Thymus (tissue), 11 donors: ENCODE measurements at regions not wholly inside any gene's neighbourhood (a gene's known extent, or its start where the extent isn't known, plus 50 kb on each side); places are given as distances from the start of the nearest gene placed in this dataset.

Experiments
- DNase-seq, 9 donors: peaks; one replicate each; pipeline ENCODE4 v3.0.0-alpha.2; 2013; ENCODE audit warnings: low spot score in 9 of 9, low read depth in 6 of 9, missing footprints in 1 of 9
- H3K27ac ChIP-seq, 2 donors: one replicate each; pipeline ENCODE4 v1.5.1; 2013; ENCODE audit warnings: control low read depth in 1 of 2, low read depth in 1 of 2, low read length in 1 of 2, mild to moderate bottlenecking in 1 of 2, moderate library complexity in 1 of 2
- H3K27me3 ChIP-seq, 2 donors: one replicate each; pipeline ENCODE4 v1.5.1; 2013; ENCODE audit warnings: low read length in 1 of 2; ENCODE audit not compliant: control insufficient read depth in 2 of 2, insufficient read depth in 1 of 2
- H3K36me3 ChIP-seq, 2 donors: one replicate each; pipeline ENCODE4 v1.5.1; 2013; ENCODE audit warnings: low read length in 1 of 2, mild to moderate bottlenecking in 1 of 2, moderate library complexity in 1 of 2; ENCODE audit not compliant: control insufficient read depth in 2 of 2, insufficient read depth in 2 of 2
- H3K4me1 ChIP-seq, 2 donors: one replicate each; pipeline ENCODE4 v1.5.1; 2013; ENCODE audit warnings: low read length in 2 of 2; ENCODE audit not compliant: control insufficient read depth in 2 of 2, insufficient read depth in 2 of 2
- H3K4me3 ChIP-seq, 2 donors: one replicate each; pipeline ENCODE4 v1.5.1; 2013; ENCODE audit warnings: low read length in 2 of 2, control low read depth in 1 of 2, mild to moderate bottlenecking in 1 of 2
- H3K9me3 ChIP-seq, 2 donors: one replicate each; pipeline ENCODE4 v1.5.1; 2013; ENCODE audit warnings: low read length in 1 of 2, mild to moderate bottlenecking in 1 of 2; ENCODE audit not compliant: control insufficient read depth in 2 of 2, insufficient read depth in 1 of 2
- WGBS: extraction: QIAGEN DNeasy Blood & Tissue Kit; methylation state at CpG from one replicate; pipeline ENCODE4 v1.1.7; 2013; 5-methylcytosine and 5-hydroxymethylcytosine counted together
- donor health status: healthy.

GRCh38 chr2:175449616-175450015, 268.1 kb upstream of the ATP5MC3 start:
- no peak for DNase-seq
- no peaks in the 10 kb centered on the region for H3K27me3 ChIP-seq
- no peak overlapping the region for H3K27ac ChIP-seq
- no peaks in the 10 kb centered on the region for H3K4me1 ChIP-seq
- no peak overlapping the region for H3K4me3 ChIP-seq
- no peaks in the 10 kb centered on the region for H3K36me3 ChIP-seq
- H3K9me3 ChIP-seq = no peaks in the 10 kb centered on the region

DNA sequence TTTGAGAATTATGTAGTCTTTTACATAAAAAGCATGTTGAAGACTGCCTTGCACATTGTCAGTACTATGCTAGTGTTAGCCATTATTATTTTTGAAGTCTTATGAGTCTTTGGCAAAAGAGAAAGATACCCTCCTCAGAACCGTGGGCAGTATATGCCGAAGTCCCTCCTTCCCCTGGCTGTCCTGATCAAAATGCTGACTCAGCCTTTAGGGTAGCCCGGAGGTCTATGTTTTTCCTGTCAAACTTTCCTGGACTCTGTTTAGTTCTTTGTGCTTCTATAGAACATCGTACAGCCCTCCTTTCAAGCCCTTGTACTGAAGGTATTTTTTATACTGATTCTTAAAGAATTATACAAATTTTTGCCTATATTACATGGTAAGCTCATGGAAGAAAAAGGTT, 264.7 kb upstream of the ATP5MC3 start:
- H3K4me1 ChIP-seq = no peaks in the 10 kb centered on the region
- 88% methylated on average over 4 of the region's 4 CpGs for WGBS
- H3K9me3 ChIP-seq = no peaks in the 10 kb centered on the region
- H3K27me3 ChIP-seq = no peaks in the 10 kb centered on the region
- no peak overlapping the region for H3K4me3 ChIP-seq
- DNase-seq = no peak
- H3K36me3 ChIP-seq = no peaks in the 10 kb centered on the region
- no peak overlapping the region for H3K27ac ChIP-seq

DNA sequence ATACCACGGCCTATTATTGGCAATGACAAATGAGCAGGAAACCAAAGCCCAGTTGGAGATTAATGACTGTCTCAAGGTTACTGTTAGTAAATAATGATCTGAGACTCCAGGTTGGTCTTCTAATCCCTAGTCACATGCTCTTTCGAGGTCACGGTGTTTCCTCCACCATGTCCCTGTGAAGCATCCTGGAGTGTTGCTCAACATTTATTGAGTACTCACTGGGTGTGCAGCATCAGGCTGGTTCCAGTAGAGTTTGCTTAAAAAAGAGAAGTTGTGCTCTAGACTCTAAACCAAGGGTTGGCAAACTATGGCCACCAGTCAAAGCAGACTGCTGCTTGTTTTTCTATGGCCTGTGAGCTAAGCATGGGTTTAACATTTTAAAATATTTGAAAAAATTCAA, 263.8 kb upstream of the ATP5MC3 start:
- DNase-seq = no peak
- H3K27me3 ChIP-seq = peaks cover 0 to 3% of the 10 kb centered on the region in 2 donors
- no peak overlapping the region for H3K27ac ChIP-seq
- no peaks in the 10 kb centered on the region for H3K36me3 ChIP-seq
- H3K9me3 ChIP-seq = no peaks in the 10 kb centered on the region
- 83% methylated on average over 3 of the region's 3 CpGs for WGBS
- H3K4me3 ChIP-seq = no peak overlapping the region
- no peaks in the 10 kb centered on the region for H3K4me1 ChIP-seq

- Histone ChIP-seq H3K36me3 (no peaks in the 10 kb centered on the region), H3K27ac (no peak overlapping the region), H3K4me1 (no peaks in the 10 kb centered on the region), H3K9me3 (no peaks in the 10 kb centered on the region), H3K4me3 (no peak overlapping the region), H3K27me3 (peaks cover 0 to 3% of the 10 kb centered on the region in 2 donors)
- 93% methylated on average over 6 of the region's 6 CpGs for WGBS
- no peak for DNase-seq
These were observed 260.9 kb upstream of the ATP5MC3 start for GRCh38 chr2:175442441-175442840.

GRCh38 chr2:175441181-175441761, 259.8 kb upstream of the ATP5MC3 start:
- no peak overlapping the region for H3K4me3 ChIP-seq
- DNase-seq = no peak

GRCh38 chr2:175439416-175439815, 257.9 kb upstream of the ATP5MC3 start:
- 61% methylated on average over 1 of the region's 1 CpG for WGBS
- Histone ChIP-seq H3K9me3 (no peaks in the 10 kb centered on the region), H3K27me3 (peaks cover 0 to 3% of the 10 kb centered on the region in 2 donors), H3K36me3 (no peaks in the 10 kb centered on the region), H3K4me1 (no peaks in the 10 kb centered on the region), H3K27ac (no peak overlapping the region), H3K4me3 (no peak overlapping the region)
- no peak for DNase-seq

More at GRCh38 chr2:175441181-175441761, 259.8 kb upstream of the ATP5MC3 start:
- Histone ChIP-seq H3K9me3 (no peaks in the 10 kb centered on the region), H3K27me3 (peaks cover 0 to 3% of the 10 kb centered on the region in 2 donors), H3K36me3 (no peaks in the 10 kb centered on the region), H3K4me1 (no peaks in the 10 kb centered on the region), H3K27ac (no peak overlapping the region)
- WGBS = 81% methylated on average over 5 of the region's 5 CpGs

DNA sequence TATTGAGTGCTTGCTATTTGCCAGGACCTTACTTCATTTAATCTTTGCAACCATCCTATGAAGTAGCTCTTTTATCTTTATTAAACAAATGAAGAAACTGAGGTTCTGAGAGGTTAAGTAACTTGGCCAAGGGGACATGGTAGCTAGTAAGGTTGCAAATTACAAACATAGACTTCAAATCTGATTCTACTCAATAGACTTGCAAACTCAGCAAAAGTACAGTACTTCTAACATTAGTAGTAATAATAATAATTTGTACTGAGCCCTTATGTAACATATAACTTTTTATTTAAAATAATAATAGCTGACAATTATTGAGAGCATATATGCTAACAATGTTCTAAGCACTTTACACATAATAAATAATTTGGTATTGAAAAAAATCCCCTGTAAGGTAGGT, 255.7 kb upstream of the ATP5MC3 start:
- H3K9me3 ChIP-seq = no peaks in the 10 kb centered on the region
- H3K4me3 ChIP-seq = no peak overlapping the region
- no peaks in the 10 kb centered on the region for H3K36me3 ChIP-seq
- no peak for DNase-seq
- no peaks in the 10 kb centered on the region for H3K4me1 ChIP-seq
- peaks cover 0 to 3% of the 10 kb centered on the region in 2 donors for H3K27me3 ChIP-seq
- H3K27ac ChIP-seq = no peak overlapping the region

- Histone ChIP-seq H3K36me3 (no peaks in the 10 kb centered on the region), H3K9me3 (no peaks in the 10 kb centered on the region), H3K4me3 (no peak overlapping the region), H3K27me3 (peaks cover 0 to 2% of the 10 kb centered on the region in 2 donors), H3K27ac (no peak overlapping the region), H3K4me1 (no peaks in the 10 kb centered on the region)
- DNase-seq = no peak
- WGBS = 94% methylated on average over 2 of the region's 2 CpGs
These were observed 254.6 kb upstream of the ATP5MC3 start for GRCh38 chr2:175436076-175436475.

- WGBS = 84% methylated on average over 1 of the region's 1 CpG
- H3K27ac ChIP-seq = no peak overlapping the region
- no peaks in the 10 kb centered on the region for H3K9me3 ChIP-seq
- no peaks in the 10 kb centered on the region for H3K4me1 ChIP-seq
- no peak overlapping the region for H3K4me3 ChIP-seq
- no peaks in the 10 kb centered on the region for H3K27me3 ChIP-seq
- DNase-seq = no peak
- H3K36me3 ChIP-seq = no peaks in the 10 kb centered on the region
These were observed 253.5 kb upstream of the ATP5MC3 start for GRCh38 chr2:175435012-175435411.

- WGBS = 92% methylated on average over 2 of the region's 2 CpGs
- no peak overlapping the region for H3K4me3 ChIP-seq
- no peaks in the 10 kb centered on the region for H3K27me3 ChIP-seq
- no peaks in the 10 kb centered on the region for H3K4me1 ChIP-seq
- DNase-seq = no peak
- H3K9me3 ChIP-seq = no peaks in the 10 kb centered on the region
- no peak overlapping the region for H3K27ac ChIP-seq
- H3K36me3 ChIP-seq = no peaks in the 10 kb centered on the region
These were observed 251.3 kb upstream of the ATP5MC3 start for GRCh38 chr2:175432793-175433192.
